ENCODE measurements at regions not wholly inside any gene's neighbourhood (a gene's known extent, or its start where the extent isn't known, plus 50 kb on each side); places are given as distances from the start of the nearest gene placed in this dataset.
A peak's percentile ranks its signal among the peaks of the same experiment; 100 is the strongest.

DNA sequence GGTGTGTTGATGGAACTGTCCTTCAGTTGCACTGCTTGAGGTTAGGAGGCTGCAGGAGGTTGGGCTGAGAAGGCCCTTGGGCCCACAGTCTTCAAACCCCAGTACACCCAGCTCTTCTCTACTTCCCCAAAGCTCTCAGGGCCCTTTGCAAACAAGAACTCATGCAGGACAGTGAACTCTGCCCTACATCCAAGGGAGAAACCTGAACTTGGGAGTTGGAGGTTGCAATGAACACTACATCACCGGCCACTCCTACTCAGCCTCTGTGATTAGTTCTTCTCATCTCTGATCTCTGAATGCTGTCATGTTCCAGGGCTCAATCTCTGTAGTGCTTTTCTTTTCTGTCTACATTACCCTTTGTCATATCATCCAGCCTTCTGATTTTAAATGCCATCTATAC is 148.5 kb upstream of the PDE7B start:
- no peak overlapping the region for H3K4me3 ChIP-seq (ENCODE audit: low read depth, low read length)
- TF ChIP-seq, protein P1, sequence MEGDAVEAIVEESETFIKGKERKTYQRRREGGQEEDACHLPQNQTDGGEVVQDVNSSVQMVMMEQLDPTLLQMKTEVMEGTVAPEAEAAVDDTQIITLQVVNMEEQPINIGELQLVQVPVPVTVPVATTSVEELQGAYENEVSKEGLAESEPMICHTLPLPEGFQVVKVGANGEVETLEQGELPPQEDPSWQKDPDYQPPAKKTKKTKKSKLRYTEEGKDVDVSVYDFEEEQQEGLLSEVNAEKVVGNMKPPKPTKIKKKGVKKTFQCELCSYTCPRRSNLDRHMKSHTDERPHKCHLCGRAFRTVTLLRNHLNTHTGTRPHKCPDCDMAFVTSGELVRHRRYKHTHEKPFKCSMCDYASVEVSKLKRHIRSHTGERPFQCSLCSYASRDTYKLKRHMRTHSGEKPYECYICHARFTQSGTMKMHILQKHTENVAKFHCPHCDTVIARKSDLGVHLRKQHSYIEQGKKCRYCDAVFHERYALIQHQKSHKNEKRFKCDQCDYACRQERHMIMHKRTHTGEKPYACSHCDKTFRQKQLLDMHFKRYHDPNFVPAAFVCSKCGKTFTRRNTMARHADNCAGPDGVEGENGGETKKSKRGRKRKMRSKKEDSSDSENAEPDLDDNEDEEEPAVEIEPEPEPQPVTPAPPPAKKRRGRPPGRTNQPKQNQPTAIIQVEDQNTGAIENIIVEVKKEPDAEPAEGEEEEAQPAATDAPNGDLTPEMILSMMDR (IDR thresholded peaks at IDR 0.05; ENCODE audit: low read depth, low read length), result no peak

- H3K4me3 ChIP-seq (ENCODE audit: low read depth, low read length), result no peak overlapping the region
- TF ChIP-seq, protein P1 (IDR thresholded peaks at IDR 0.05; ENCODE audit: low read depth, low read length), result no peak
Measured at GRCh38 chr6:135703621-135704020, 147.9 kb upstream of the PDE7B start.

GRCh38 chr6:135707426-135707825 is 144.1 kb upstream of the PDE7B start:
- TF ChIP-seq, protein P1 (IDR thresholded peaks at IDR 0.05; ENCODE audit: low read depth, low read length), result no peak
- no peak overlapping the region for H3K4me3 ChIP-seq (ENCODE audit: low read depth, low read length)

DNA sequence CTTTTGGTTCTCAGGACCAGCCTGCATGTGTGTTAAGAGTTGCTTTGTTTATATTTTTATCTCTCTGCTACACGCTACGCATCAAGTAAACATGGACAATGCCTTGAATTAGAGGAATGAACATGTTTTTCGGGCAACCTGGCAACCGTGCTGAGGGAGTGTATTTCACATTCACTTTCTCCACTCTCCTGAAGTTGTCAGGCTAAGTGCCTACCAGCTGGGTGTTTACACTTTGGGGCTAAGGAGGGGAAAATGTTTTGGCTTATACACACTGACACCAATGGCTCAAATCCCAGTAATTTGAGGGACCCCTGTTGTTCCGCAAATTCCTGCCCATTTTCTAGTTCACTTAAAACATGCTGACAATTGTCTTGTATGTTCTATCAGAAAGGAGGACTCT is 141.5 kb upstream of the PDE7B start:
- TF ChIP-seq, protein P1 (IDR thresholded peaks at IDR 0.05; ENCODE audit: low read depth, low read length), result no peak
- no peak overlapping the region for H3K4me3 ChIP-seq (ENCODE audit: low read depth, low read length)

- peak overlapping the region; percentile 32 for H3K4me3 ChIP-seq (ENCODE audit: low read depth, low read length)
- TF ChIP-seq, protein P1 (IDR thresholded peaks at IDR 0.05; ENCODE audit: low read depth, low read length), result no peak
Measured at GRCh38 chr6:135722190-135722589, 129.3 kb upstream of the PDE7B start.

GRCh38 chr6:135722679-135723078 is 128.8 kb upstream of the PDE7B start:
- TF ChIP-seq, protein P1 (IDR thresholded peaks at IDR 0.05; ENCODE audit: low read depth, low read length), result no peak
- H3K4me3 ChIP-seq (ENCODE audit: low read depth, low read length), result peak overlapping the region; percentile 32

GRCh38 chr6:135728589-135728988 is 122.9 kb upstream of the PDE7B start:
- TF ChIP-seq, protein P1 (IDR thresholded peaks at IDR 0.05; ENCODE audit: low read depth, low read length), result no peak

More at GRCh38 chr6:135728589-135728988, 122.9 kb upstream of the PDE7B start:
- H3K4me3 ChIP-seq (ENCODE audit: low read depth, low read length), result no peak overlapping the region
